GM19025 (cell line): ENCODE measurements at regions not wholly inside any gene's neighbourhood (a gene's known extent, or its start where the extent isn't known, plus 50 kb on each side); places are given as distances from the start of the nearest gene placed in this dataset.

Experiments
- ATAC-seq: cut with Tn5 transposase; IDR thresholded peaks from one replicate; pipeline ENCODE4 v1.9.1; 2021; ENCODE audit warnings: mild to moderate bottlenecking, low read depth, moderate library complexity; ENCODE audit not compliant: unreplicated experiment

DNA sequence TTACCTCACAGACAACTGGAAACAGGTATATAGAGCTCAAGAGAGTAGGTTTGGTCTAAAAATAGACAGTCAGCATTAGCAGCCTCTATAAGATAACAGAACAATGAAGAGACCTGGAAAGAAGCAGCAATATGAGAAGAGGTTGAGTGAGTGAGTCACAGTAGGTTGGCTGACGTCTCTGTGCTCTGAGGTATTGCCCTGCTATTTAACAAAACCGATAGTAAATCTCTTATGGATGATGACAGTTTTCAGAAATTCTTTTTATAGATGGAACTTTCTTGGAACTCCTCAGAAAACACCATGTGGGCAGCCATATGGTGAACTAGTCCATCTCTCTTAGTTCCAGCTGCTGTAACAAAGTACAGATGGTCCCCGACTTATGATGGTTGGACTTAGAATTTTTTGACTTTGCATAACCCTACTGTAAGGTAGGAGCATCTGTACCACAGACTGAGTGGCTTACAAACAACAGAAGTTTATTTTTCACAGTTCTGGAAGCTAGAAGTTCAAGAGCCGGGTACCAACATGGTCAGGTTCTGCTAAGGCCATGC is 123.5 kb downstream of the MBD2 start:
- no peak for ATAC-seq

DNA sequence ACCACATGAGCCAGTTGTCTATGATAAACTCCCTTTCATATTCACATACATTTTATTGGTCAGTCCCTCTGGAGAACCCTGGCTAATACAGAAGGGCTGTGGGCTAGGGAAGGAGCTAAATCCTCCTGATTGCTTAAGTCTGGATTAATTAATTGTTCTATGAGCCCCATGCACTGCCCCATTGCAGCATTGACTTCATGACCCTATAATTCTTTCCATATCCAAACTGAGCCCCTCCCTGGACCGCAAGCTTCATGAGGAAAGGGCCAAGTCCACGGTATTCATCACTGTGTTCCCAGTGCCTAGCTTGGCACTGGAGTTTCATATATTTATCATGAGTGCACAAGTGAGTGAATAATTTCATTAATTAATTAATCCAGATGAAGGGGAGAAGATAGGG is 124.0 kb downstream of the MBD2 start:
- ATAC-seq, result no peak

DNA sequence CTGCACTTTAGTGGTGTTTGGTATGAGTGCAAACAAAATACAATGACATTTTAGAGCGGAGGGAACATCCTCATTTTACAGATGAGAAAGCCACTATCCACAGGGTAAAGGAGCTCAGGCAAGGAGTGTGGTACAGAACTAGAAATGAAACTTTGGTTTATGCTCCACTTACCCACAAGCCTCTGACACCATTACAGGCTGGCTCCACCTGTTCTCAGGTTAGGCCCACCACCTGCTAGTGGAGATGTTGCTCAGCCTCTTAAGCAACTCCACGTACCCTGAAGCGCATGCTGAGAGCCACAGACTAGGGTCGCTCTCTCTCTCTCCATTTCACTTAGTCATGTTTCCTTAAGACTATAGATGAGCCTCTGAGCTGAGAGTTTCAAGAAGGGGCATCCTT is 130.0 kb downstream of the MBD2 start:
- no peak for ATAC-seq

DNA sequence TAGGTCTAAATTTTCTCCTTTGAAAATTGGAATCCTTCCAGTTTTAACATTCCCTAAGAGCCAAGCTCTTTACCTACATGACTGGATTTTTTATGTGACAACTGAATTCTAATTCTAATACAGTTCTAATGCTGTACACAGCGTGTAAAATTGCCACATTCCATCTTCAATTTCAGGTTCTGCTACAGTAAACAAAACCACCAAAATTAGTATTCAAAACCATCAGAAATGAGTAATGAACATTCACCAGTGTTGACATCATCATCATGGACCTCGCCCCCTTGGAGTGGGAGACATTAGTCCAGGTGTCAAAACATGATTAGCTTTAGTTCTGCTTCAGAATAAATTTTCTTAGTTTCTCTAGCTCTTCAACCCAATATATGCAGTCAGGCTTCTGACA is 133.6 kb downstream of the MBD2 start:
- no peak for ATAC-seq

DNA sequence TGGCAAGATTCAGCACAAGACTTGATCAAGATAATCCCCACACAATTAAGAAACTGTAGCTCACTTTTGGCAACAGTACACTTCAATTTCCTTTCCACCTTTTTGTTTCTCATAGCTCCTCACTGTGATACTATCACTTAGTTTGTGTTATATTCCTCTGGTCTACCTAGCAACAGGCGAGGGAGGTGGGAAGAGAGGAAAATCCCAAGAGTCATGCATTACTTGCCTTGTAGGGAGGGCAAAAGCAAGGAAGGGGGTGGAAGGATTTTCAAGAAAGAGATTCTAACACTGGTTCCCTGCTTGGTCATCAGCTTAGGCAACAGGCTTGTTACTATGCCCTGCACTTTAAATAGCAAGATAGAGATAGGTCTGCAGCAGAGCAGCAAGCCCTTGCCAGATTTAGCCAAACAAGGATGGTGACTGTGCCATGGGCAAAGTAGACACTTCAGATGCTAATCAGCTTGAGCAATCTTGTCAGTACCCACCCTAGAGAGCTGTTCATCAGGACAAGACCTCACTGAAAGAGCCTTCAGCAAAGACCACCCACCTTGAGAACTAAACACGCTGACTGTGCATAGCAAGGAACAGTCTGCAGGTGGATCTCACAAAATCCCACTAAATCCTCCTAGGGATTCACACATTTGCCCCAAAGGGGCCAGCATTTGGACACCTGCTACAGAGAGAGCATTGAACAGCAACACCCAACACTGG is 134.6 kb downstream of the MBD2 start:
- no peak for ATAC-seq

DNA sequence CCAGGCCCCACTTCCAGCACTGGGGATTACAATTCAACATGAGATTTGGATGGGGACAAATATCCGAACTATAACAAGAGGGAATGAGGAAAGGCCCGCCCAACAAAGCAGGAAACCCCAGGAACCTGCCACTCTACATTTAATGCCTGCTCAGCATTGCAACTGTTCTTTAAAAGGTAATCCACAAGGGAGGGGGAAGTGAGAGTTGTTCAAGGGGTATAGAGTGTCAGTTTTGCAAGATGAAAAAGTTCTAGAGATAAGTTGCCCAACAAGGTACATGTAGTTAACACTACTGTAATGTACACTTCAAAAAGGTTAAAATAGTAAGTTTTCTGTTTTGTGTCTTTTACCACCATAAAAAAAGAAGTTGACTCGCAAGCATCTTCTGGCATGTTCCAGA is 137.6 kb downstream of the MBD2 start:
- no peak for ATAC-seq

DNA sequence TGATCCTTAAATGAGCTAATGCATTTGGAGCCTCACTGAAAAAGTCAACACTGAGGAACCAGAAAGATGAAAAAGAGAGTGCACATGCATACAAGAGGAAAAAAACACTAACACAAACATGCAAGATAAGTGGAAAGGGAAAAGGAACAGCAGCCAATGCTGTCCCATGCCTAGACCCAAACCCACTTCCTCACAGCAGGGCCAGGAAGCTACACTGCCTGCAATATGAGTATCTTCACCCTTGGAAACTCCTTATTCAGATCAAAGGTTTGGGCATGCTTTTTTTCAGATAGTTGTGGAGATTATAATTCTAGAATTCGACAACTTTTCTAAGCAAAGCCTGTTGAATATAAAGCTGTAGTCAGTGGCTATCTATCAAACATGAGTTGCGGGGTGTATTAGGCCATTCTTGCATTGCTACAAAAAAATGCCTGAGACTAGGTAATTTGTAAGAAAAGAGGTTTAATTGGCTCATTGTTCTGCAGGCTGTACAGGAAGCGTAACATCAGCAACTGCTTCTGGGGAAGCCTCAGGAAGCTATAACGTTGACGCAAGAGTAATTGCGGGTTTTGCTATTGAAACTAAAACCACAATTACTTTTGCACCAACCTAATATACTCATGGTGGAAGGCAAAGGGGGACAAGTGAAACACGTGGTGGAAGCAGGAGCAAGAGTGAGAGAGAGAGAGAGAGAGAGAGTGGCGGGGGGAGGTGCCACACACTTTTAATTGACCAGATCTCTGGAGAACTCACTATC is 138.2 kb downstream of the MBD2 start:
- ATAC-seq, result peak; percentile 48

DNA sequence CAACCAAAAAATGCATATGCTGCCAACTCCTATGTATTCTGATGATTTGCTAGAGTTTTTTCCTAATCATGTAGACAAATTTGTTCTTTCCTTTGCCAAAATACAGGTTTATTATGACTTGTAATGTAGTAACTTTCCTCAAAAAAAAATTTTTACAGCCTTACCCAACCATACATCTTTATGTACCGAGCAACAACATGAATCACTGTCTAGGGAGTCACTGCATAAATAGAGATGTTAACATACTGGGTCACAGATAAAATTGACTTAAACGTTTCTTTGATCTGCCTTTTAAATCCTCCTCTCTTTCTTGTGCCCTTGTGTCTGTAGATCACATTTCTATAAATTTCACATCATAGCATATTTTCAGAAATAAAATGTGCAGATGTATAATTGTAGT is 143.6 kb downstream of the MBD2 start:
- no peak for ATAC-seq

DNA sequence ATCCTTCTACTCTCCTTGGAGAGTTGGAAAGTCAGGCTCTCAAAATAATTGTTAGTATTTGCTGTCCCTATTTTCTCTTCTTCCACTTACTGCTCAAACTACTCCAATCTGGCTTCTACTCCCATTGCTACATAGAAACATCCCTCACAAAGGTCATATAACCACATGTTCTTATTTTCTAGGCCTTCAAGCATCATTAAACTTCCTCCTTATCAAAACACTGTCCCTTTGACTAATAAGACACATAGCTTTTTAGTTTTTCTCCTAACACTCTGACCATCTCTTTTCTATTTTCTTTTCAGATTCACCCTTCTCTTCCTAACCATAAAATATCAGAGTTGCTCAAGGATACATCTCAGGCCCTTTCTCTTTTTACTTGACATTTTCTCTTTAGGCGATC is 148.3 kb downstream of the MBD2 start:
- ATAC-seq, result no peak

DNA sequence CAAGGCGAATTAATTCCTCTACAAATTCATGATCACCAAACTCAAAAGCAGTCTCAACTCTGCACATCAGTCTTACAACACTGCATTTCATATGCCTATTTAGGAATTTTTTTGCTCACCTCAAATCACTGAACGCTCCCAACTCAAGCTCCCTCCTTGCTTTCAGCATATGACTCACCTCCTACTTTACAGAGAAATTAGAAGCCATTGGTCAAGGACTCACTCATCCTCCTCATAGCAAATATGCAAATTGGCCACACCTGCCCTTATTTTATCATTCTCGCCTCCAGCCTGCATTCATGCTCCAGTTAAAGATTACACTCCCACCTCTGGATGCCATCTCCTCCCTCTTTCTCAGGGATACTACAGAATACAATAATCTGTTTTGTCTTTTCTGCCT is 148.8 kb downstream of the MBD2 start:
- no peak for ATAC-seq

DNA sequence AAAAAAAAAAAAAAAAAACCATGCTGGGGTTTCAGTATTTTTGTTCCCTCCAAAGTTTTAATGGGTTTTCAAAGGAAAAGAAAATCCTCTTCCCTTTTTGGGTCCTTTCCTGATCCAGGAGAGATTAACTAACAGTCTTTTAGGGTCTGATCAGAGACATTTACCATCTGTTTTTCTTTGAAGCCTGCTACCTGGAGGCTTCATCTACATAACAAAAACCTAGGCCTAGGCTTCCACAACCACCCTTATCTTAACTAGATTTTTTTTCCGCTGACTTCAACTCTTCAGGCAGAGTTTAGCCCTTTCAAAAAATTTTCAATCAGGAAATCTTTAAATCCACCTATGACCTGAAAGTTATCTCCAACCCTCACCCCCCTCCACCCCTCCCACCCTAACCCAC is 154.7 kb downstream of the MBD2 start:
- ATAC-seq, result no peak

DNA sequence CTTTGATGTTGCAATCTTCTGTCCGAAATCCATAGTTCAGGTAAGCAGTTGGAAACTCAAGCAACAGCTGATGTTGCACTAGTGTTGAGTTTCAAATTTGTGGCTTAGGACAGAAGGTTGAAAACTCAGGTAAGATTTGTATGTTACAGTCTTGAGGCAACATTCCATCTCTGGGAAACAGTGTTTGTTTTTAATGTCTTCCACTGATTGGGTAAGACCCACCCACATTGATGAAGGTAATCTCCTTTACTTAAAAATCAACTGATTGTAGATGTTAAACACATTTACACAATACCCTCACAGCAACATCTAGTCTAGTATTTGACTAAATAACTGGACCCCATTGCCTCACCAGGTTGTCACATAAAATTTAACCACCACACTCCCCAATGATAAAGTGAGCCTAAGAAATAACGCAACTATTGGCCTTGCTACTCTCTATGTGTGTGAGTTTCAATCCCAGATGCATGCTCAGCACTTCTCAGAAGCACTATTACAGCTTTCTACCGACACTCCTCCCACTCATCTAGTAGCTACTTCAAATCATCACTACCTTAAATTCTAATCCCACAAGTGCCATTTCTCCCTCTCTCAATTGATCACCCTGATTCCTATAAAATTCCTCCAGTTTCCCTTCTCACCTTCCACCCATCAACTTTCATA is 164.0 kb downstream of the MBD2 start:
- ATAC-seq, result no peak

DNA sequence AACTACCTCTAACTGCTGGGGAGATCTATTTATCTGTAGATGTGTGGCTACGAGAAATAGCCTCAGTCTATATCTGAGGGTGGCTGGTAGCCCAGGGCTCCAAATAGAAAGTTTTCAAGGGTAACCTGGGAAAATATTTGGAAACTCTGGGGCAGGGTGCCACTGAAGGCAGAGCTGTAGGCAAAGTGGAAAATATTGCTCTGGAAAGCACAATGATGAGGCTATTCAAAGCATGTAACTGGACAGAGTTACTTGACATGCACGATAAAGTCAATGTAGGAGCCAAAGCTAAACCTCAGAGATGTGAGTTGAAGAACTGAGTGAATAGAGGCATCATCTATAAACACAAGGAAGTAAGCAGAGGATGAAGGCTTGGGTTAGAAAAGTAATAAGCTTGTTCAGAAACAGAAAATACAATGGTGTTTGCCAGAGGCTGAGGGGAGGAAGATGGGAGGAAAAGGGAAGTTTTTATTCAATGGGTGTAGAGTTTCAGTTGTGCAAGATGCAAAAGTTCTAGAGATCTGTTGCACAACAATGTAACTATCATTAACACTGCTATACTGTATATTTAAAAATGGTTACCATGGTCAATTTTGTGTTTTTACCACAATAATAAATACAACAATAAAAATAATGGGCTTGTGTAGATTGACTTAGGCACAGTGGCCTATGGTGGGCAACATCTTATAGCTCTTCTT is 171.6 kb downstream of the MBD2 start:
- no peak for ATAC-seq

DNA sequence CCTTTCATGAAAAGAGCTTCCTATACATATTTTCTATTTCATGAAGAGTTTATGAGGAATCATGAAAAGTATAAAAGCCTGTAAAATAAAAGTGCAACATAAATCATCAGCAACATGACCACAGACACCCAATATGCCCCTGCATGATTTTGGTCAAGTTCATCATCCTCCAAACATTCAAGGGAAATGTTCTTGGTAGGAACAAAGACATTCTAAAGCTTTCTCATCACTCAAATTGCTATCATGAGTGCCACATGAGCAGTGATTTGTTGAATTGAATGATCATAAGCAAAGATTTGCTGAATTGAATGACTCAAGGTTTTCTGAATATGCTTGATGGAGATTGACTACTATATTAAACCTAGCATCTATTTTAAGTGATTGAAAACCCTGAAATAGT is 172.2 kb downstream of the MBD2 start:
- ATAC-seq, result no peak

DNA sequence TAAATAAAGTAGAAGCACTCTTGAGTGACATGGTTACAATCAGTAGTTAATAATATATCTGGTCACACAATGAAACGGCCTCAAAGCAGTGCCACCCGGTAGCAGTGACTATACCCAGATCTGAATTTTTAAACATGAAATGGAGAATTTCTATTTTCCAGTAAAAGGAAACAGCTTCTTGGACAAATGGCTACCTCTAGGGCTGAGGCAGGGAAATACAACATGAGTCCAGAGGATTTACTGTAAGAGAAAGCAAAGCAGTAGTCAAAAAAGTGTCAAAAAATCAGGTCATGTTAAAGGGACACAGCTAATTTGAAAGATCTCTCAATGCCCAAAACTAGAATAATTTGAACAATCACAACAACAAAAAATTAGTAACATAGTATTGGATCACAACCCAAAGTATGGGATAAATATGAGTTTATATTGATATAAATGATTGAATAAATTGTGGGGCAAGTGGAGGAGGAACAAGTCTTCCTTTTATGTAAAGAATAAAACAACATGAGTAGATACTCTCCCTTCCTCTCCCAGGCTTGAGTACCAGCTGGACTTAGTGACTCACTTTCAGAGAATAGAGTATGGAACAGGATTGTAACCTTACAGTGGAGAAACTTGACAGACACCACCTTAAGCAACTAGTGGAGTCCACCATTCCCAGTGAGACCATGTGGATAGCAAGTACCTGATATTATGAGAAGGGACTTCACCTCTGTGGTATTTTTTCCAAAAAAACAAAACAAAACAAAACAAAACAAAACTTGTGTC is 180.8 kb downstream of the MBD2 start:
- ATAC-seq, result no peak

DNA sequence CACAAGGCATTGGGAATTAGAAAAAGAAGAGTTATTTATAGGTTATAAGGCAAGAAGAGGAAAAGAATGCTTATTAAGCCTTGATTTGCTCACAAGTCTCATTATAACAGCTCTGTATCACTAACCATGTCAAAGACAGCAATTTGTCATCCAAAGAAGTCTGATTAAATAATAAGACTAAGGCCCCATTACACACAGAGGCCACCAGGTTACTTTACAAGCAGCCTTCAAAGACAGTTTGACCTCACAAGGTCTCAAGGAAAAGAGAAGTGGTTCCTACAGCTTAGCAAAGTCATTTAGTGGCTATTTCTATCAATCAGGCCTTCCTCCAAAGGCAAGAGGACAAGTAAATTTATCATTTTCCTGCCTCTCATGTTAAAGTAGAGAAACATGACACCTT is 188.5 kb downstream of the MBD2 start:
- ATAC-seq, result no peak

DNA sequence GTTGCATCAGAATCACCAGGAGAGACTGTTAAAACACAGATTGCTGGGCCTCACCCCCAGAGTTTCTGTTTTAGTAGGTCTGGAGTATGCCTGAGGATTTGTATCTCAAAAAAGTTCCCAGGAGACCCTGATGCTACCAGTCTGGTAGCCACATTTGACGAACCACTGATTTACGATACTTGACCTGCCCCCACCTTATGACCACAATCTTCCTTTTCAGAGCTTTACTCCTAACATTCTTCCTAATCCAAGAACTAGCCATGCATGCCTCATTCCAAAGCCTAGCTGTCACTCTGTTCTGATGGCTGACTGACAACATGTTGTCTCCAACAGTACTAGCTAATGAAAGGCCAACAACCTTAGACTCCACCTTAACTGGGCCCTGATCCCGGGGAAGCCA is 191.4 kb downstream of the MBD2 start:
- no peak for ATAC-seq

DNA sequence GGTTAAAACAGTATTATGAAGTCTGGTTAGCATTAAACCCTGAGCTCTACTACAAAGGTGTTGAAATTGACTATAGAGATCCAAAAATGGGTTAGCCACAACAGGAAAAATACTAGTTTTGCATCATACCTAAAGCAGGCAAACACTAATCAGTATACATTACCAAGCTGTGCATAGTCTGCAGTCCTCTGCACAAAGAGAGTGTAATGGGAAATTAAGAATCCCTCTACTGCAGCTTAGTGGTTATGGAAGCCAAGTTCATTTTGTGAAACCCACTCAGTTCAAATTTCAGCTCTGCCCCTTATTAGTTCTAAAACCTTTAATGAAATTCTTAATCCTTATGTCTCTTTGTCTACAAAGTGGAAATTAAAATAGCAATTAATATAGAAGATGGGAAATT is 192.1 kb downstream of the MBD2 start:
- no peak for ATAC-seq

DNA sequence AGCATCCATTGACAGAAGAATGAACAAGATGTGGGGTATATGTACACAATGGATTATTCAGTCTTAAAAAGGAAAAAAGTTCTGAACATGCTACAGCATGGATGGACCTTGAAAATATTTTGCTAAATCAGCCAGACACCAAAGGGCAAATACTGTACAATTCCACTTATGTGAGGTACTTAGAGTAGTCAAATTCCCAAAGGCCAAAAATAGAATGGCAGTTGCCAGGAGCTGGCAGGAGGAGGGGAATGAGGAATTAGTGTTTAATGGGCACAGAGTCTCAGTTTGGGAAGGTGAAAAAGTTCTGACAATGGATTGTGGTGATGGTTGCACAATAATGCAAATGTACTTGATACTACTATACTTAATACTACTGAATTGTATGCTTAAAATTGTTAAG is 193.2 kb downstream of the MBD2 start:
- no peak for ATAC-seq

DNA sequence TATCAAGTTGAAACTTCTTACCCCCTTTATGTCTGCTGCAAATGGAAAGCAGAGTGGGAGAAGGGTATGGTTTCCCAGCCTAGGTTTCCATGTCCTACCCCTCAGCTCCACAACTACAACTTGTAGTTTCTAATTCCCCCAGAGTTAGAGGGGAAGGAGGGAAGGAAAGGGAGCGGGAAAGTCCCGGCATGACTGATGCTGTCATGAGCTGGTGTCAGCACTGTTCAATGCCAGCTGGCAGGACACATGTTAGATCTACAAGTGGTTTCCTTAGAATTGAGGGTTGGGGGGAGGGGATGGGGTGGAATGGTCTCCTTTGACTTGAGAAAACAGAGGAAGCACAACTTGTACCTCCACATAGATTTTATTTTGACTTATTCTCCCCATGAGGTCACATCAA is 194.0 kb downstream of the MBD2 start:
- ATAC-seq, result no peak
